K562 (cell line): ENCODE measurements at regions not wholly inside any gene's neighbourhood (a gene's known extent, or its start where the extent isn't known, plus 50 kb on each side); places are given as distances from the start of the nearest gene placed in this dataset.

Experiments
- ATAC-seq: fragments of 200-7000 bp; cut with Tn5 transposase; 3 replicates; pipeline ENCODE4 v1.9.1; 2020; ENCODE audit warnings: moderate library complexity
- BruUV-seq: library from RNA; stranded (reverse); fragments of 400-500 nt; replicated peaks from 2 replicates; lab custom pipeline; 2021; lab: Mats Ljungman, UMichigan
- CTCF ChIA-PET: fragments of 300-600 bp; formaldehyde crosslinking; extraction: SDS; loops from one replicate; lab custom pipeline; 2021; ENCODE audit warnings: low intra/inter-chr PET ratio; lab: Yijun Ruan, JAX
- POLR2A ChIA-PET: fragments of 300-600, 350-650 bp; sonication (Branson Sonifier 250); formaldehyde crosslinking; extraction: SDS; loops from one replicate; lab custom pipeline; 2021; ENCODE audit warnings: antibody characterized with exemption, inconsistent platforms; lab: Yijun Ruan, JAX
- DNase-seq, 4 experiments: peaks; one replicate each; pipeline versions ENCODE4 v3.0.0 to v3.0.0-alpha.2; 2011 to 2018; ENCODE audit warnings: low spot score in 3 of 4, mixed read lengths in 3 of 4; ENCODE audit errors: extremely low read depth in 1 of 4
- FAIRE-seq: peaks from 2 replicates; lab custom pipeline; 2011; peaks lifted over from hg19 to GRCh38; lab: Jason Lieb, UNC
- H2AFZ ChIP-seq: 2 replicates; pipeline ENCODE4 v1.6.0; 2011; ENCODE audit warnings: low read depth, low read length, control low read depth, inconsistent platforms
- H3K27ac ChIP-seq: fragments of 200-600 bp; 3 replicates; pipeline ENCODE4 v1.8.0; 2011; ENCODE audit warnings: low read depth, mild to moderate bottlenecking, control low read depth, inconsistent platforms, low read length, moderate library complexity, mixed read lengths; ENCODE audit errors: extremely low read depth
- H3K27me3 ChIP-seq, 2 experiments: fragments of 300-600 bp in 1 of 2; 2 replicates in 1 of 2; 3 replicates in 1 of 2; pipeline versions ENCODE4 v1.6.0 to v1.8.0; 2011; ENCODE audit warnings: inconsistent platforms in 2 of 2, low read length in 2 of 2, mild to moderate bottlenecking in 1 of 2, mixed read lengths in 1 of 2, moderate library complexity in 1 of 2; ENCODE audit not compliant: control insufficient read depth in 2 of 2, insufficient read depth in 2 of 2
- H3K36me3 ChIP-seq: fragments of 300-600 bp; 3 replicates; pipeline ENCODE4 v1.8.0; 2011; ENCODE audit warnings: mild to moderate bottlenecking, low read length, inconsistent platforms; ENCODE audit not compliant: control insufficient read depth, insufficient read depth
- H3K4me1 ChIP-seq, 2 experiments: fragments of 200-600 bp in 1 of 2; replicated peaks in 1 of 2; 2 replicates in 1 of 2; 3 replicates in 1 of 2; pipeline versions ENCODE4 v1.5.1 to v1.8.0; 2011; ENCODE audit warnings: inconsistent platforms in 2 of 2, low read length in 2 of 2, mild to moderate bottlenecking in 1 of 2, mixed read lengths in 1 of 2, moderate library complexity in 1 of 2; ENCODE audit not compliant: control insufficient read depth in 2 of 2, insufficient read depth in 2 of 2
- H3K4me2 ChIP-seq: 2 replicates; pipeline ENCODE4 v1.6.1; 2011; ENCODE audit warnings: low read length, control low read depth, inconsistent platforms, mixed read lengths; ENCODE audit not compliant: insufficient read depth
- H3K4me3 ChIP-seq: fragments of 200-600 bp; sonication (generic), shearing (Covaris generic); 2 replicates; pipeline ENCODE4 v1.5.1; 2016; ENCODE audit warnings: control low read depth, inconsistent platforms
- H3K79me2 ChIP-seq: fragments of 200-600 bp; 3 replicates; pipeline ENCODE4 v1.8.0; 2011; ENCODE audit warnings: low read length, inconsistent platforms; ENCODE audit not compliant: control insufficient read depth, insufficient read depth
- H3K9ac ChIP-seq, 2 experiments: 2 replicates each; pipeline versions ENCODE4 v1.6.0 to v1.6.1; 2011; ENCODE audit warnings: low read depth in 2 of 2, low read length in 2 of 2, control low read depth in 1 of 2, inconsistent platforms in 1 of 2, mild to moderate bottlenecking in 1 of 2, mixed read lengths in 1 of 2; ENCODE audit not compliant: insufficient read depth in 1 of 2
- H3K9me1 ChIP-seq: one replicate; pipeline ENCODE4 v1.6.0; 2011; ENCODE audit warnings: inconsistent platforms, mild to moderate bottlenecking, low read length, moderate library complexity; ENCODE audit not compliant: control insufficient read depth, insufficient read depth
- H3K9me3 ChIP-seq: replicated peaks from 2 replicates; pipeline ENCODE4 v1.5.1; 2011; ENCODE audit warnings: low read depth, low read length, inconsistent platforms; ENCODE audit not compliant: control insufficient read depth, insufficient read depth
- H4K20me1 ChIP-seq: replicated peaks from 2 replicates; pipeline ENCODE4 v1.6.1; 2011; ENCODE audit warnings: low read length, inconsistent platforms, mixed read lengths; ENCODE audit not compliant: control insufficient read depth, insufficient read depth
- NONO ChIP-seq, 2 experiments: fragments of 200-400 bp in 1 of 2; fragments of 450-650 bp in 1 of 2; formaldehyde crosslinking in 1 of 2; IDR thresholded peaks; 2 replicates each; pipeline ENCODE4 v1.6.1; 2017; ENCODE audit warnings: low read depth in 2 of 2, mild to moderate bottlenecking in 2 of 2, moderate library complexity in 2 of 2, low read length in 1 of 2
- YY1 ChIP-seq, 3 experiments: IDR thresholded peaks; 2 replicates each; pipeline ENCODE4 v1.6.1; 2011; ENCODE audit warnings: low read length in 2 of 3, mild to moderate bottlenecking in 2 of 3, moderate library complexity in 2 of 3, borderline replicate concordance in 1 of 3, control low read depth in 1 of 3, low read depth in 1 of 3; ENCODE audit not compliant: insufficient read depth in 3 of 3, insufficient replicate concordance in 2 of 3, control insufficient read depth in 1 of 3, insufficient read length in 1 of 3; ENCODE audit errors: extremely low read depth in 1 of 3
- WGBS: fragments of 100-300 bp; shearing (Covaris generic); methylation state at CpG from one replicate; pipeline ENCODE4 v1.1.6; 2016; ENCODE audit warnings: low coverage, mixed read lengths; ENCODE audit not compliant: insufficient coverage; ENCODE audit errors: missing lambda C conversion rate; 5-methylcytosine and 5-hydroxymethylcytosine counted together
- in situ Hi-C: fragments of 300-500 bp; cut with MboI; formaldehyde crosslinking; loops from 4 replicates; pipeline ENCODE4 v1.15.0; 2018; ENCODE audit warnings: inconsistent platforms, mixed read lengths
- intact Hi-C: fragments of 100-400 bp; cut with micrococcal nuclease; formaldehyde crosslinking; loops from 2 replicates; pipeline ENCODE4 v1.14.2; 2022

DNA sequence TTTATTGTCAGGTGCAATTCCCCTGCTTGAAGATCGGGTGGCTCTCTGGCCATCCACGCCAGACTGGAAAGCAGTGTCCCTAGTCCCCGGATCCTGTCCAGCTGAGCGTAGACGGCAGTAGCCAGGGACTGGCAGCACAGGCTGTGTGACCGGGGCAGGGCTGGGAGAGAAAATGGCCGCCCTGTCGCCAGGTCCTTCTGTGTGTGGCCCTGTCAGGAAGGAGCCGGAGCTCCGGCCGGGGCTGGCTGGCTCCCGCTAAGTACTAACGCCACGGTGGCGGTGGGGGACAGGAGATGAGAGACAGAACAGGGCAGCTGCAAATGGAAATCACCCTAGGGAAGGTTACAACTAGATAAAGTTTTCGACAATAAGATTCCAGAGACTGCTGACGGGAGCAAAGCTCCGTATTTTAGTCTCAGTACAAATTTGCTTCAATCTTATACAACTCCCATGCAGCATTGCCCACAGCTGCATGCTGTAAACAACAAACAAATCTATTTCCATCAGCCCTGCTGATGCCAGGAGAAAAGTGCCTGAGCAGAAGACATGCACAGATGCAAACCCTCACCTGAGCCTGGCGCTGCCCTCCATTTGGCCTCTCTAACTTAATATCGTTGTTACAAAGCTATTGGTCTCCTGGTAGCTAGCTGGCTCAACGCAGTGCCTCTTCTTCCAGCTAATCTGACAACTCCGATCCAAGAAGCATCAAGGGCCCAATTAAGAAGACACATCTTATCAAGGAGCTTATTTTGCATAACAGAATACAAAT is 253.0 kb downstream of the TSHZ3 start:
- H3K9me3 ChIP-seq: no peaks in the 10 kb centered on the region
- no TSS peak for BruUV-seq
- POLR2A ChIA-PET: interaction anchor here (0.7 to 0.8 kb wide), 2 partner anchors 9 to 13 kb away, joined by 3 to 6 read pairs; no protein-coding TSS in a partner anchor
- TF ChIP-seq YY1 (IDR thresholded peaks at IDR 0.05; ENCODE audit: borderline replicate concordance in 1 of 3, control insufficient read depth in 1 of 3, extremely low read depth in 1 of 3, insufficient read depth in 3 of 3, insufficient read length in 1 of 3, insufficient replicate concordance in 2 of 3, low read depth in 1 of 3, low read length in 2 of 3) (peak in 1 of 3 experiments; percentile 59), NONO (IDR thresholded peaks at IDR 0.05; ENCODE audit: low read depth in 2 of 2, low read length in 1 of 2) (no peak)
- WGBS: 2% methylated on average over 22 of the region's 22 CpGs
- no peak overlapping the region for H3K27ac ChIP-seq
- in situ Hi-C loops: no loop called here
- ATAC-seq (peak; percentile 61), FAIRE-seq (no peak), DNase-seq (peak in 1 of 4 experiments; percentile 9)
- intact Hi-C loops: no loop called here
- no peaks in the 10 kb centered on the region for H3K9me1 ChIP-seq
- CTCF ChIA-PET: no interaction called here
- H4K20me1 ChIP-seq: no peaks in the 10 kb centered on the region
- peak overlapping the region; percentile 25; the same call in 1 of the 2 replicates for H2AFZ ChIP-seq
- H3K9ac ChIP-seq: no peak overlapping the region; a peak in 1 of 4 replicates
- H3K4me2 ChIP-seq: no peak overlapping the region
- peaks cover 0 to 3% of the 10 kb centered on the region in 2 experiments; a peak in 1 of 5 replicates for H3K4me1 ChIP-seq
- H3K4me3 ChIP-seq: no peak overlapping the region
- H3K27me3 ChIP-seq: no peaks in the 10 kb centered on the region; a peak in 2 of 5 replicates
- no peaks in the 10 kb centered on the region for H3K79me2 ChIP-seq
- H3K36me3 ChIP-seq: no peaks in the 10 kb centered on the region
